IMR-90 (cell line): ENCODE measurements at regions not wholly inside any gene's neighbourhood (a gene's known extent, or its start where the extent isn't known, plus 50 kb on each side); places are given as distances from the start of the nearest gene placed in this dataset.

Experiments
- ATAC-seq: fragments of 200-7000 bp; cut with Tn5 transposase; 2 replicates; pipeline ENCODE4 v1.9.1; 2020; ENCODE audit warnings: low read depth, mild to moderate bottlenecking, moderate library complexity
- BruUV-seq: library from RNA; stranded (reverse); fragments of 400-500 nt; replicated peaks from 2 replicates; lab custom pipeline; 2021; lab: Mats Ljungman, UMichigan
- CTCF ChIA-PET: fragments of 300-600 bp; formaldehyde crosslinking; extraction: SDS; loops from one replicate; lab custom pipeline; 2021; ENCODE audit warnings: antibody characterized with exemption; lab: Yijun Ruan, JAX
- POLR2A ChIA-PET: fragments of 300-600 bp; sonication (Branson Sonifier 250); formaldehyde crosslinking; loops from one replicate; lab custom pipeline; 2022; ENCODE audit warnings: antibody characterized with exemption; ENCODE audit not compliant: unreplicated experiment; lab: Charles Lee
- DNase-seq: peaks from one replicate; pipeline ENCODE4 v3.0.0; 2013
- H2AFZ ChIP-seq: replicated peaks from 2 replicates; pipeline ENCODE3; 2013; ENCODE audit warnings: low read length, mild to moderate bottlenecking; ENCODE audit not compliant: poor library complexity
- H2AK5ac ChIP-seq: 2 replicates; pipeline ENCODE4 v1.6.1; 2013; ENCODE audit warnings: low read depth, low read length, inconsistent platforms
- H2AK9ac ChIP-seq: replicated peaks from 2 replicates; pipeline ENCODE3; 2013; ENCODE audit warnings: mild to moderate bottlenecking, low read depth, low read length, moderate library complexity; ENCODE audit not compliant: poor library complexity
- H2BK120ac ChIP-seq: 2 replicates; pipeline ENCODE4 v1.6.1; 2013; ENCODE audit warnings: low read depth, low read length, inconsistent platforms
- H2BK15ac ChIP-seq: 3 replicates; pipeline ENCODE4 v1.6.1; 2013; ENCODE audit warnings: low read depth, low read length, inconsistent platforms
- H2BK20ac ChIP-seq: 2 replicates; pipeline ENCODE4 v1.6.1; 2013; ENCODE audit warnings: low read depth, mild to moderate bottlenecking, inconsistent platforms, low read length, moderate library complexity
- H2BK5ac ChIP-seq: 2 replicates; pipeline ENCODE4 v1.6.1; 2013; ENCODE audit warnings: mild to moderate bottlenecking, low read depth, low read length, inconsistent platforms; ENCODE audit not compliant: poor library complexity, severe bottlenecking
- H3K14ac ChIP-seq: replicated peaks from 2 replicates; pipeline ENCODE4 v1.6.1; 2013; ENCODE audit warnings: low read depth, low read length, inconsistent platforms
- H3K18ac ChIP-seq: 2 replicates; pipeline ENCODE4 v1.6.1; 2013; ENCODE audit warnings: low read depth, low read length, control low read depth
- H3K23ac ChIP-seq: 2 replicates; pipeline ENCODE4 v1.6.1; 2013; ENCODE audit warnings: low read depth, low read length, inconsistent platforms
- H3K27ac ChIP-seq: 2 replicates; pipeline ENCODE4 v1.5.1; 2013; ENCODE audit warnings: mild to moderate bottlenecking, control low read depth, low read length; ENCODE audit not compliant: insufficient read depth
- H3K27me3 ChIP-seq: 2 replicates; pipeline ENCODE4 v1.6.1; 2013; ENCODE audit warnings: low read length; ENCODE audit not compliant: control insufficient read depth, insufficient read depth
- H3K36me3 ChIP-seq: 2 replicates; pipeline ENCODE4 v1.6.1; 2013; ENCODE audit warnings: low read length, mixed read lengths; ENCODE audit not compliant: control insufficient read depth, insufficient read depth
- H3K4ac ChIP-seq: 2 replicates; pipeline ENCODE4 v1.6.1; 2013; ENCODE audit warnings: low read depth, low read length, inconsistent platforms
- H3K4me1 ChIP-seq: 2 replicates; pipeline ENCODE4 v1.6.1; 2013; ENCODE audit warnings: low read length, mixed read lengths; ENCODE audit not compliant: control insufficient read depth, insufficient read depth
- H3K4me2 ChIP-seq: 2 replicates; pipeline ENCODE4 v1.6.1; 2013; ENCODE audit warnings: low read depth, mild to moderate bottlenecking, control low read depth, low read length, moderate library complexity
- H3K4me3 ChIP-seq: 2 replicates; pipeline ENCODE4 v1.5.1; 2013; ENCODE audit warnings: low read depth, mild to moderate bottlenecking, control low read depth, low read length, moderate library complexity; ENCODE audit not compliant: insufficient read depth
- H3K56ac ChIP-seq: 2 replicates; pipeline ENCODE4 v1.6.1; 2013; ENCODE audit warnings: low read length, inconsistent platforms; ENCODE audit not compliant: insufficient read depth; ENCODE audit errors: extremely low read depth
- H3K79me1 ChIP-seq, 2 experiments: 2 replicates each; pipeline ENCODE4 v1.6.1; 2013; ENCODE audit warnings: low read length in 2 of 2, inconsistent platforms in 1 of 2, low read depth in 1 of 2
- H3K9ac ChIP-seq: 2 replicates; pipeline ENCODE4 v1.6.1; 2013; ENCODE audit warnings: low read depth, low read length, control low read depth
- H3K9me1 ChIP-seq: 2 replicates; pipeline ENCODE4 v1.6.1; 2013; ENCODE audit warnings: low read length, inconsistent platforms; ENCODE audit not compliant: insufficient read depth
- H3K9me3 ChIP-seq: 2 replicates; pipeline ENCODE4 v1.6.1; 2013; ENCODE audit warnings: low read length; ENCODE audit not compliant: control insufficient read depth, insufficient read depth
- H4K20me1 ChIP-seq: 2 replicates; pipeline ENCODE4 v1.6.1; 2013; ENCODE audit warnings: low read length, inconsistent platforms; ENCODE audit not compliant: insufficient read depth
- H4K5ac ChIP-seq: 2 replicates; pipeline ENCODE4 v1.6.1; 2013; ENCODE audit warnings: mild to moderate bottlenecking, low read depth, low read length, control low read depth
- H4K8ac ChIP-seq, 2 experiments: 2 replicates each; pipeline ENCODE4 v1.6.1; 2013; ENCODE audit warnings: low read depth in 2 of 2, low read length in 2 of 2, control low read depth in 1 of 2, inconsistent platforms in 1 of 2
- H4K91ac ChIP-seq: 2 replicates; pipeline ENCODE4 v1.6.1; 2013; ENCODE audit warnings: low read depth, low read length, inconsistent platforms; ENCODE audit not compliant: insufficient read depth
- BHLHE40 ChIP-seq: fragments of 150-350 bp; IDR thresholded peaks from 2 replicates; pipeline ENCODE4 v1.6.1; 2016; ENCODE audit warnings: mild to moderate bottlenecking, low read depth, low read length
- CEBPB ChIP-seq: IDR thresholded peaks from 2 replicates; pipeline ENCODE4 v1.6.1; 2012; ENCODE audit warnings: low read depth, low read length, improper control_type of control experiment
- CHD1 ChIP-seq: IDR thresholded peaks from 2 replicates; pipeline ENCODE4 v1.6.1; 2012; ENCODE audit warnings: low read depth, low read length, improper control_type of control experiment
- CTCF ChIP-seq: conservative IDR thresholded peaks from 2 replicates; pipeline ENCODE4 v1.5.1; 2012; ENCODE audit warnings: mild to moderate bottlenecking, low read depth, low read length, improper control_type of control experiment
- ELK1 ChIP-seq: fragments of 150-350 bp; IDR thresholded peaks from 2 replicates; pipeline ENCODE4 v1.6.1; 2016; ENCODE audit warnings: low read depth, mild to moderate bottlenecking, low read length, moderate library complexity, borderline replicate concordance
- FOS ChIP-seq: fragments of 150-350 bp; IDR thresholded peaks from 2 replicates; pipeline ENCODE4 v1.6.1; 2016; ENCODE audit warnings: low read depth, low read length
- MAFK ChIP-seq: IDR thresholded peaks from 2 replicates; pipeline ENCODE4 v1.6.1; 2012; ENCODE audit warnings: low read depth, low read length, improper control_type of control experiment
- MAZ ChIP-seq: IDR thresholded peaks from 2 replicates; pipeline ENCODE4 v1.6.1; 2012; ENCODE audit warnings: low read depth, mild to moderate bottlenecking, low read length, improper control_type of control experiment, moderate library complexity, borderline replicate concordance
- MXI1 ChIP-seq: IDR thresholded peaks from 2 replicates; pipeline ENCODE4 v1.6.1; 2012; ENCODE audit warnings: low read depth, mild to moderate bottlenecking, low read length, moderate library complexity, borderline replicate concordance
- NFE2L2 ChIP-seq: fragments of 150-350 bp; IDR thresholded peaks from 2 replicates; pipeline ENCODE4 v1.6.1; 2016; ENCODE audit warnings: low read depth, mild to moderate bottlenecking, low read length
- POLR2A ChIP-seq: IDR thresholded peaks from 2 replicates; pipeline ENCODE4 v1.6.1; 2012; ENCODE audit warnings: mild to moderate bottlenecking, low read depth, low read length
- RAD21 ChIP-seq: IDR thresholded peaks from 2 replicates; pipeline ENCODE4 v1.6.1; 2012; ENCODE audit warnings: low read length, improper control_type of control experiment
- RFX5 ChIP-seq: IDR thresholded peaks from 2 replicates; pipeline ENCODE4 v1.8.0; 2012; ENCODE audit warnings: low read depth, mild to moderate bottlenecking, low read length, moderate library complexity
- SMC3 ChIP-seq: fragments of 150-350 bp; IDR thresholded peaks from 2 replicates; pipeline ENCODE4 v1.6.1; 2016; ENCODE audit warnings: low read depth, mild to moderate bottlenecking, antibody characterized with exemption, low read length, moderate library complexity
- USF2 ChIP-seq: fragments of 150-350 bp; IDR thresholded peaks from 2 replicates; pipeline ENCODE4 v1.6.1; 2017; ENCODE audit warnings: mild to moderate bottlenecking, antibody characterized with exemption, low read length, low read depth
- WGBS, 2 experiments: methylation state at CpG; one replicate each; pipeline versions ENCODE4 v1.1.5 to v1.1.7; 2013; ENCODE audit warnings: missing lambda C conversion rate in 2 of 2; ENCODE audit not compliant: insufficient read length in 1 of 2; ENCODE audit errors: extremely low coverage in 2 of 2; 5-methylcytosine and 5-hydroxymethylcytosine counted together
- dilution Hi-C: fragments of 300-500 bp; cut with HindIII; formaldehyde crosslinking; loops from one replicate; pipeline ENCODE4 v1.14.3; 2018; ENCODE audit warnings: low sequenced_read_pairs; ENCODE audit not compliant: unreplicated experiment
- in situ Hi-C: fragments of 300-500 bp; cut with MboI; formaldehyde crosslinking; loops from 3 replicates; pipeline ENCODE4 v1.14.3; 2019; ENCODE audit warnings: low sequenced_read_pairs, inconsistent platforms, mixed read lengths
- intact Hi-C: fragments of 100-400 bp; cut with micrococcal nuclease; formaldehyde crosslinking; loops from 2 replicates; pipeline ENCODE4 v1.10.0; 2022

- dilution Hi-C loops: no loop called here
- no peak overlapping the region for H3K9ac ChIP-seq
- no peak overlapping the region for H3K4ac ChIP-seq
- no peak for DNase-seq
- H3K4me1 ChIP-seq: no peaks in the 10 kb centered on the region
- WGBS, 2 experiments: no CpG with 5 or more reads among the region's 9 CpGs
- H3K23ac ChIP-seq: no peak overlapping the region
- no peak overlapping the region for H2BK5ac ChIP-seq
- TF ChIP-seq ELK1: no peak
- no peak for TF ChIP-seq RAD21
- TF ChIP-seq SMC3: no peak
- no peak for TF ChIP-seq MXI1
- no peak for TF ChIP-seq CHD1
- no peak for TF ChIP-seq BHLHE40
- no peak for TF ChIP-seq CTCF
- no peak for TF ChIP-seq MAFK
- TF ChIP-seq MAZ: no peak
- TF ChIP-seq CEBPB: no peak
- no peak for TF ChIP-seq FOS
- no peak for TF ChIP-seq RFX5
- TF ChIP-seq USF2: no peak
- no peak for TF ChIP-seq NFE2L2
- no peak for TF ChIP-seq POLR2A
- H2AK5ac ChIP-seq: no peak overlapping the region
- H2BK20ac ChIP-seq: no peak overlapping the region
- CTCF ChIA-PET: no interaction called here
- no peak overlapping the region for H2BK15ac ChIP-seq
- H4K91ac ChIP-seq: no peak overlapping the region
- peaks cover 7% of the 10 kb centered on the region; the same call in 1 of the 2 replicates for H3K9me3 ChIP-seq
- H3K27ac ChIP-seq: no peak overlapping the region
- POLR2A ChIA-PET: no interaction called here
- H3K4me3 ChIP-seq: no peak overlapping the region
- no peak overlapping the region for H3K4me2 ChIP-seq
- no peaks in the 10 kb centered on the region for H3K27me3 ChIP-seq
- H3K79me1 ChIP-seq: no peaks in the 10 kb centered on the region
- H4K20me1 ChIP-seq: no peaks in the 10 kb centered on the region
- H4K8ac ChIP-seq: no peak overlapping the region
- no TSS peak for BruUV-seq
- no peak overlapping the region for H3K56ac ChIP-seq
- in situ Hi-C loops: no loop called here
- no peak overlapping the region for H2AFZ ChIP-seq
- intact Hi-C loops: no loop called here
- H3K9me1 ChIP-seq: no peaks in the 10 kb centered on the region
- ATAC-seq: no peak
- no peak overlapping the region for H3K14ac ChIP-seq
- H4K5ac ChIP-seq: no peak overlapping the region
- no peak overlapping the region for H2BK120ac ChIP-seq
- no peaks in the 10 kb centered on the region for H3K36me3 ChIP-seq
- no peak overlapping the region for H3K18ac ChIP-seq
- H2AK9ac ChIP-seq: no peak overlapping the region
Measured at GRCh38 chr6:67031451-67031850, 1324.4 kb upstream of the EYS start.
